ENCODE measurements at regions not wholly inside any gene's neighbourhood (a gene's known extent, or its start where the extent isn't known, plus 50 kb on each side); places are given as distances from the start of the nearest gene placed in this dataset.
"Not testable (repeated sequence)": the region's sequence is repeated elsewhere in the genome, so short reads cannot be mapped to it uniquely, and the experiment has no call there.

DNA sequence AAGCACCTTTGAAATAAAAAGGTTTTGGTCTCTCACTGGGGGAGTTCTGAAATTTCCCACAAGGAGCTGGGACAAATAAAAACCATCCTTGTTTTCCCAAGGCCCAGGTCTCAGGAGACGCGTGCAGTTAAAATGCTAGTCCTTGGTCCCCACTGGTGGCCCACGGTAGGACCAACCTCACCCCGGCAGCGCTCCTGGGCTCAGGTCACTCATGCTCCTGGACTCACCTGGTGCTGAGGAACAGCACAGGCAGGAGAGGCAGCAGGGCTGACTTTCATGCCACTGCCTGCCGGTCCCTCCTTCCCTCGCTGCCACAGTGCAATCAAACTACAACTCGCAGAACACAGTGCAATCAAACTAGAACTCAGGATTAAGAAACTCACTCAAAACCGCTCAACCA, 356.8 kb upstream of the CCDC179 start:
- TF ChIP-seq, protein P1, sequence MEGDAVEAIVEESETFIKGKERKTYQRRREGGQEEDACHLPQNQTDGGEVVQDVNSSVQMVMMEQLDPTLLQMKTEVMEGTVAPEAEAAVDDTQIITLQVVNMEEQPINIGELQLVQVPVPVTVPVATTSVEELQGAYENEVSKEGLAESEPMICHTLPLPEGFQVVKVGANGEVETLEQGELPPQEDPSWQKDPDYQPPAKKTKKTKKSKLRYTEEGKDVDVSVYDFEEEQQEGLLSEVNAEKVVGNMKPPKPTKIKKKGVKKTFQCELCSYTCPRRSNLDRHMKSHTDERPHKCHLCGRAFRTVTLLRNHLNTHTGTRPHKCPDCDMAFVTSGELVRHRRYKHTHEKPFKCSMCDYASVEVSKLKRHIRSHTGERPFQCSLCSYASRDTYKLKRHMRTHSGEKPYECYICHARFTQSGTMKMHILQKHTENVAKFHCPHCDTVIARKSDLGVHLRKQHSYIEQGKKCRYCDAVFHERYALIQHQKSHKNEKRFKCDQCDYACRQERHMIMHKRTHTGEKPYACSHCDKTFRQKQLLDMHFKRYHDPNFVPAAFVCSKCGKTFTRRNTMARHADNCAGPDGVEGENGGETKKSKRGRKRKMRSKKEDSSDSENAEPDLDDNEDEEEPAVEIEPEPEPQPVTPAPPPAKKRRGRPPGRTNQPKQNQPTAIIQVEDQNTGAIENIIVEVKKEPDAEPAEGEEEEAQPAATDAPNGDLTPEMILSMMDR (IDR thresholded peaks at IDR 0.05; ENCODE audit: insufficient read depth, low read depth, low read length): no peak

GRCh38 chr11:23220086-23220485, 359.8 kb upstream of the CCDC179 start:
- DNase-seq (ENCODE audit: low read depth); H3K4me3 ChIP-seq (ENCODE audit: low read depth, low read length): not testable (repeated sequence)

More for the DNA sequence above, 356.8 kb upstream of the CCDC179 start:
- H3K4me3 ChIP-seq (ENCODE audit: low read depth, low read length): no peak overlapping the region
- no peak for DNase-seq (ENCODE audit: low read depth)

DNA sequence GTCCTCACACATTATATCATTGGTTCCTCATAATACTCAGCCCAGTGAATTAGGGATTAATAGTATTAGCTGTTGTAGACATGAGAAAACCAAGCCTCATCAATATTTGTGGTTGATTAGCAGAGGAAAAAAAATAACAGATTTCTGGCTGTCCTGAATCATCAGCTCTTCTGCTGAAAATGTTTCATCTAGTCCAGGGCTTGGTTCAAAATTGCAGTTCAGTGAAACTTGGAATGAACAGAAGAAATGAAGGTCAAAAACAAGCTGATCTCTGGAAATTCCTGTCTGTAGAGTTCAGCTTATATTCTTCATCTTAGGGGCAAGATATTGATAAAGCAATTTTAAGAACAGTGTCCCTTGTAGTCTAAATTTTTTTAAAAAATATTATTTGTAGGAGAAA, 361.1 kb upstream of the CCDC179 start:
- no peak overlapping the region for H3K4me3 ChIP-seq (ENCODE audit: low read depth, low read length)
- no peak for DNase-seq (ENCODE audit: low read depth)
- TF ChIP-seq, protein P1 (IDR thresholded peaks at IDR 0.05; ENCODE audit: insufficient read depth, low read depth, low read length): no peak

DNA sequence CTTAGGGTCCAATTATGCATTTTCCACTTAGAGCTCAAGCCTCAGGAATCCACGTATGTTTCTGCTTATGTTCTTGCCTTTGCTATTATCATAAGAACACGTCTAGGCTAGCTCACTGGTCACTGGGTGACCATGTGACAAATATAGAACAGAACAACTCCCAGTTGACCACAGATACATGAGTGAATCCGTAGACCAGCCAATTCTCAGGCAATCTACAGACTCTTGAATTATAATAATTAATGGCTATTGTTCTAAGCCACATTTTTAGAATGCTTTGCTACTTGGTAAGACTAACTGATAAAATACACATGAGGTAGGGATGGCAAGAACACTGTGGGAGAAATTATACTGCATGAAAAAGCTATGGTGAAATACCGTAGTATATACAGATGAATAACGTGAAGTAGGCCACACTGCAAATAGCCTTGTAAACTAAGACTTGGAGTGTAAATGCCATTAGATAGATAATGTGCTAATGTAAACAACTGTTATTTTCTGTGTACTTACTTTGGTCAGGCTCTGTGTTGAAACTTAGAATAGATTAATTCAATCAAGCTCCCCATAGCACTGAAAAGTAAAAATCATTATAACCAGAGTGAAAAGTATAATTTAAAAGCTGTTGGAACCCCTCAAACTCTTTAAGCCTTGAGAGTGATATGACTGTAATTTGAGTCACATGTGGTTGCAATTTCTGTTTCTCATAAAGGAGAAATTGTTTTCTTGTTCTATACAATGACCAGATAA, 366.2 kb upstream of the CCDC179 start:
- peak; percentile 8 for DNase-seq (ENCODE audit: low read depth)
- TF ChIP-seq, protein P1 (IDR thresholded peaks at IDR 0.05; ENCODE audit: insufficient read depth, low read depth, low read length): no peak
- H3K4me3 ChIP-seq (ENCODE audit: low read depth, low read length): no peak overlapping the region

DNA sequence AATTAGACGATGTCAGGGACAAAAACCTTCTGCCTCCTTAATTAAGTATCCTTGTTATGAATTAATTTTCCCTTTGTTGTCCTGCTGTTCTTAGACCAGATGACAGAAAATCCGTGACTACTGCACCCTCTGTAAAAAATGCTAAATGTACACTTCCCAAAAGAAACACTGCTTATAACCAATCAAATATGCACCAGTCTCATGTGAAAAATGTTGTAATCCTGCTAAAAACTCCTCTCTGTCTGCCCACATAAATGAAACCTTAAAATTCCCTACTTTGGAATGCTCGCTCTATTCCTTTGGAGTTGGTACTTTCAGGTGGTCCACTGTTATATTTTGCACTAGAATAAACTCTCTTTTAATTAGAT, 366.8 kb upstream of the CCDC179 start:
- TF ChIP-seq, protein P1 (IDR thresholded peaks at IDR 0.05; ENCODE audit: insufficient read depth, low read depth, low read length): no peak
- H3K4me3 ChIP-seq (ENCODE audit: low read depth, low read length): no peak overlapping the region
- DNase-seq (ENCODE audit: low read depth): no peak

- TF ChIP-seq, protein P1 (IDR thresholded peaks at IDR 0.05; ENCODE audit: insufficient read depth, low read depth, low read length): no peak
- no peak overlapping the region for H3K4me3 ChIP-seq (ENCODE audit: low read depth, low read length)
- no peak for DNase-seq (ENCODE audit: low read depth)
These were observed 372.4 kb upstream of the CCDC179 start for GRCh38 chr11:23232652-23233051.

DNA sequence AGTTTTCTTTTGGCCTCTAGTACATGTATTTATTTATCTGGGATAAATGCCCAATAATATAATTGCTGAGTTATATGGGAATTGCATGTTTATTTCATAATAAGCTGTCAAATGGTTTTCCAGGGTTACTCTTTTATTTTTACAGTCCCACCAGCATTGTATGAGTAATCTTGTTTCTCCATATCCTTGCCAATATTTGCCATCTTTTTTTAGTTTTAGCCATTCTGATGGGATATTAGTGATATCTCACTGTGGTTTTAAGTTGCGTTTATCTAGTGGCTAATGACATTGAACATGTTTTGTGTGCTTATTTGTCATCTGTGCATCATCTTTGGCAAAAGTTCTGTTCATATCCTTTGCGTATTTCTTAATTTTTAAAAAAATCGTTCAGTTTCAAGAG, 372.8 kb upstream of the CCDC179 start:
- TF ChIP-seq, protein P1 (IDR thresholded peaks at IDR 0.05; ENCODE audit: insufficient read depth, low read depth, low read length): no peak
- DNase-seq (ENCODE audit: low read depth): peak; percentile 37
- H3K4me3 ChIP-seq (ENCODE audit: low read depth, low read length): no peak overlapping the region
